ENCODE measurements at regions not wholly inside any gene's neighbourhood (a gene's known extent, or its start where the extent isn't known, plus 50 kb on each side); places are given as distances from the start of the nearest gene placed in this dataset.
"Not testable (repeated sequence)": the region's sequence is repeated elsewhere in the genome, so short reads cannot be mapped to it uniquely, and the experiment has no call there.

DNA sequence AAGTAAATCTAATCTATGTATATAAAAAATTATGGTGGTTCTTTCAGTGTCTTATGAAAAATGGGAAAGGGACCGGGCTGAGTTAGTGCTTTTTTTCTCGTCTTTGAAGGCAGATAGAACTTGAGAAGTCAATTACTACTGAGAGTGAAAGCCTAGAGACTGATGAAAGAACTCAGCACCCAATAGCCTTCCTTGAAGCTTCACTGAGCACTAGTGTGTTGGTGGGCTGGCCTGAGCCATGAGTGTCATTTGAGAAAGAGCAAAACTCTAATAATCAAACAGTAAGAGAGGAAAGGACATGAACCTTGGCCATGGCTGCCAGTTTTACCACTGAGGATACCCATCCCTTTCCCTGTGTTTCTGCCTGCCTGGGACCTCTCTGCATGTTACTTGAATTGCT is 428.3 kb upstream of the RASGRP1 start:
- no peak for DNase-seq

DNA sequence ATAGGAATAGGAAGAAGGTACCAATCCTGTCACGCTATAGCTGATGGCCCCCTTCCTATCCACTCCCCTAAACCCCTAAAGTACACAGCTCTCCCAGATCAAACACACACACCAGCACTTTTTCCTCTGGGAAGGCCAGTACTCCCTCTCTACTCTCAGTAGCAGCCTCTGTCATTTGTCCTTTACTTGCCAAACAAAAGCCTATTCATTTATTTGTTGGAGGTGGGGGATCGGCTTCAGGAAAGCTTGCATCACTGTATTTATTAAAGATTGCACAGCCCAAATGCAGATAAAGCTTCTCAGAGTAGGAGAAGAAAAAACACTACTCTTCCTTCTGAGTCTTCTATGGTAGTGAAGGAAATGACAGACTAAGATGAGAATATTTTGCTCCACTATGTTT is 429.7 kb upstream of the RASGRP1 start:
- DNase-seq: no peak

DNA sequence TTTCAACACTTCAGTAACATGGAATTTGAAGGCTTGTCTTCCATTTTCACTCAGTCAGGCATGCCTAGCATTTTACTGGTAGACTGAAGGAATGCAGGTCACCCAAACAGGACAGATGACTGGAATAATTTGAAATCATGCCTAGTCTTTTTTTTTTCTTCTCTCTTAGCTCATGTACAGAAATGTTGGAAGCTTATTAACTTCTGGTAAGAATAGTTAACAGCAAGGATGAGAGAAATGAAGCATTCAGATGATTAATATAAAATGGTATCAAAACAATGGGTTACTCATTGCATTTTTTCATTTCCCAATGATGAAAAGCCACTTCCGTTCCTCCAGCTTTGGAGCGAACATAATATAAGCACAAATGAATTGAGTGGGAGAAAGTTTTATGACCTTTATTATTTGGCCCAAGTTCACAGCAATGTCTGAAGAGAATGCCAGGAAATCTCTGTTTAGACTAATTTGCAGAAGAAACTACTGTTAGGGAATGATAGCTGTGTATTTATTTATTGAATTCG is 431.6 kb upstream of the RASGRP1 start:
- DNase-seq: no peak

DNA sequence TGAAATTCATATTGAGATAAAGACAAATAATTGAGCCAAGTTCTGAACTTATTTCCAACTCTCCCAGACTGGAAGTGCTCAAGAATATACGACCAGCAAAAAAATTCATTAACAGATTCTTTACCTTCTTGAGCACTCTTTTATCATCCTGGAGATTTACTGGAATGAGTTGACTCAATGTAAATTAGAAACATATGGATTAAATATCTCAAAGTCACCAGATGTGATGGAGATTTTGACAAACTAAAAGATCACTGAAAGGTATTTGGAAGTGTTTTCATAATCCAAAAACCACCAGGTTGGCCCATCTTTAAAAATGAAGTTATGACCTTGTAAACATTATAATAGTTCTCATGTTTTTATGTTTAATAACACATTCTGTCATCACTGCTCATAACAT is 433.2 kb upstream of the RASGRP1 start:
- no peak for DNase-seq

DNA sequence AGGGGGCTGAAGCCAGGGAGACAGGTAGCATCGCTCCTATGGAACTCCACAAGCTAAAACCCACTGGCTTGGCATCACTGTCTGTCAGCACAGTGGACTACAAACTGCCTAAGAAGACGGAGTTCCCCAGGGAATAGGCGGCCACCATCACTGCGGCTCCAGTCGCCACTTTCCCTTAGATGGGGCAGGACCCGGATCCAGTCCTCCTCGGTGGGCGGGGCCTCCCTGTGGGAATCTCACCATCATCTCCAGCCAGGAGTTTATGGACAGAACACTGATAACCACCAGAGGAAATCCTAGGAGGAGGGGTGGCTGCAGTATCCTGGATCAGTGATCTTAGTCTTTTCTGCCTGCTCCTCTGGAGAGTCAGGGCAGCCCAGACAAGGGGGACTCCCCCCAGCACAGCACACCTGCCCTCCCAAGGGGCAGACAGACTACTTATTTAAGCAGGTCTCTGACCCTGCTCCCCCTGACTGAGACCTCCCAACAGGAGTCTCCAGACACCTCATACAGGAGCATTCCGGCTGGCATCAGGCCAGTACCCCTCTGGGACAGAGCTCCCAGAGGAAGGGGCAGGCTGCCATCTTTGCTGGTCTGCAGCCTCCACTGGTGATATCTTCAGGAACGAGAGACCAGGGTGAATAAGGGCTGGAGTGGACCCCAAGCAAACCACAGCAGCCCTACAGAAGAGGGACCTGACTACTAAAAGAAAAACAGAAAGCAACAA is 435.6 kb upstream of the RASGRP1 start:
- no peak for DNase-seq

DNA sequence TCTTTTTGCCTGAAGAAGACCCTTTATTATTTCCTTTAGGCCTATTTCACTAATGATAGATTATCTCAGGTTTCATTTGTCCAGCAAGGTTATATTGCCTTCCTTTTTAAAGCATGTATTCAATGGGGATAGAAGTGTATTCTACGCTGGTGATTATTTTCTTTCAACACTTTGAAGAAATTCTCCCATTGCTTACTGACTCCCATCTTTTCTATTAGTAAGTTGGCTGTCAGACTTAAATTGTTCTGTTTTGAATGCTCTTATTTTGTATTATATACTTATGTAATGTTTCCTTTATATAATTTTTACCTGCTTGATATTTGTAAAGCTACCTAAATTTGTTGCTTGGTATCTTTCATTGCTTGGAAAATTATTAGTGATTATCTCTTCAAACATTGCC is 445.1 kb upstream of the RASGRP1 start:
- DNase-seq: no peak

DNA sequence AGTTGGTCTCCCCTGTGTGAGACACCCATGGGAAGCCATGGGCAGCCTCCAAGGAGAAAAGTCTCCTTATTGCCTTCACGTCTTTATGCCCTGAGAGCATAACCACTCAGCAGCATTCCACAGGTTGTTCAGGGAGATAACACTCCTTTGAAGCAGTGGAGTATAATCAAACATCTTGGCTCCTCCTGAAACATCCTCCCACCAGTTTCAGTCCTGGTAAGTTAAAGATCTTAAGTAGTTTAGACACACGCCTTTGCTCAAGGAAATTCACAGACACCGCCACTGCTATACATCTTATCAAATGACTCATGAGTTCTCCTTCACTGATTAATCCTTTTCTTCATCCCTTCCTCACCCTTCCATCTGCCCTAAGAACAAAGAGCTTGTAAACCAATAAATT is 446.5 kb upstream of the RASGRP1 start:
- DNase-seq: not testable (repeated sequence)

DNA sequence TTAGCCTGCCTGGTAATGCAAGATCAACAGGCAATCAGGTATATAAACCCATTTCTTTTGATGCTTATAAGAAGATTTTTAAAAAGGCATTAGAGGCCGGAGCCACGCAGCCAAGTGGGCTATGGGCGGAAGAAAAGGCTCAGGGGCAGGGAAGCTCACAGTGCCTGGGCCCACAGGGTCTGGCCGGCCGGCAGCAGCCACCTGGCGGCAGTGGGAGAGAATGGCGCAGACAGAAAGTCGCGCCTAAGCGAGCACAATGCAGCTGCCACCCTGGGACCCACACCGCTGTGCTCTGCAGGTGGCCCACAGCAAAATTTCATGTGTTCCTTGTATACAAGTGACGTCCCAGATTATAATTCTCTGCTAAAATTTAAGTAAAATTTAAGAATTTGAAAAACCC is 448.6 kb upstream of the RASGRP1 start:
- no peak for DNase-seq

DNA sequence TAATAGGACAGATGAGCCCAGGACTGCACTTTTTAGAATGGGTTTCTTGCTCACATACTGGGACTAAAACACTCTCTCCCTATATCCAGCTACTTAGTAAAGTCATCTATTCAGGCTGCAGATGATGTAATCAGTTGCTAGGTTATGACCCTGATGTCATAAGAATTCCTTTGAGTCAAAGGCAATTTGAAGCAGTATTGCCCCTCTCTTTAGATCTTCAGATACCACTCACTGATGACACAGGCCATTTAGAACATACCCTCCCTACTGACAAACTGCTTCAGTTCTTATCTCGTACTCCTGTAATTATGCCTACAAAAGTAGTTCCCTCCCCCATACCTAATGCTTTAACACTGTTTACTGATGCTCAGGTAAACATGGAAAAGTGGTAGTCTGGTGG is 450.1 kb upstream of the RASGRP1 start:
- no peak for DNase-seq

DNA sequence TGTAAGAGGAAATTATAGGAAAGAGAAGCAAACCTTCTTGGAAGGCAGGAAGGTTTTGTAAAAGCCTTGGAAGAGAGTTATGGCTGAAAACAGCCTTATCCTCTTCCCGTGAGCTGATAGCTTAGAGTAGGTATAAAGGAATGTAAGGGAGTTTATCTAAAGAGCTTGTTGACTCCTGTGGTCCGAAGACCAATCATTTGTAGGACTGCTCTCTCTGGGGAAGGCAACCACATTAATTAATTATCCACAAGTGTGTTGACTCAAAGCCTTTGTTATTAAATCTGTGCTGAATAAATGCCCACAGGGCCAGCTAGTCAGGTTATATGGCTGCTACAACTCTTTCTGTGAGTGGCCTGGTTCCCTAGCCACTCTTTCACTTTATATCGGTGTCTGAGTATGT is 452.1 kb upstream of the RASGRP1 start:
- DNase-seq: no peak

DNA sequence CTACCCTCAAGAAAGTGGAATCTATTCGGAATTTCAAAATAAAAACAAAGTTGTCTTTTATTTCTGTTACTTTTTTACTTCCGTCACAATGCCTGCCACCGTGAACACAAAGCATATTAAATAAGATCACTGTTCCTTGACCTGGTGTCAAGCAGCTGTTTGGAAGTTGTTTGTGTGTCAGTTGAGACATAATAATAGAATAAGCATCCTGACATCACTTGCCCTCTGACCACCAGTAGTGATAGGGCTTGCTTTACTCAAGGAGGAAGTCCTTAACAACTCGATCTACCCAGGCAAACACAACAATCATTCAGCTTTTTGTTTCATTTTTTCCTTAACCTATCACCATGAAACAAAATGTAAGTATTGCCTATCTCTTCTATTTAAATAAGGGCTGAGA is 454.4 kb upstream of the RASGRP1 start:
- no peak for DNase-seq

DNA sequence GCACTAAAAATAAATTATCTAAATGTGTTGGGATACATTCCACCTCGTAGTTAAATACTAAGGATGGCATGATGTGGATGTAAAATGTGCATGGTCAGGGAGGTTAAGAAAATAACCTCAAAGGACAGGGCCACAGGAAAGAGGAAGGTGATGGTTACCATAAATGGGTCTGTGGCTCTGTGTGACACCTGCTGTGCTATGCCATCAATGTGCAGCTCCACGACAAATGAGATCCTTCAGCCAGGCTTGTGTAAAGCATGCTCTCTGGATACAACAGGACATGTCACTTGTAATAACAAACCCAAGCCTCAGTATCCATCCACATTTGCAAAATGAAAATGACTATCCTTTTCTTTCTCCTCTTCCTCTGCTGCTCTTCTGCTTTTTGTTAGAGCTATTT is 456.7 kb upstream of the RASGRP1 start:
- DNase-seq: no peak

DNA sequence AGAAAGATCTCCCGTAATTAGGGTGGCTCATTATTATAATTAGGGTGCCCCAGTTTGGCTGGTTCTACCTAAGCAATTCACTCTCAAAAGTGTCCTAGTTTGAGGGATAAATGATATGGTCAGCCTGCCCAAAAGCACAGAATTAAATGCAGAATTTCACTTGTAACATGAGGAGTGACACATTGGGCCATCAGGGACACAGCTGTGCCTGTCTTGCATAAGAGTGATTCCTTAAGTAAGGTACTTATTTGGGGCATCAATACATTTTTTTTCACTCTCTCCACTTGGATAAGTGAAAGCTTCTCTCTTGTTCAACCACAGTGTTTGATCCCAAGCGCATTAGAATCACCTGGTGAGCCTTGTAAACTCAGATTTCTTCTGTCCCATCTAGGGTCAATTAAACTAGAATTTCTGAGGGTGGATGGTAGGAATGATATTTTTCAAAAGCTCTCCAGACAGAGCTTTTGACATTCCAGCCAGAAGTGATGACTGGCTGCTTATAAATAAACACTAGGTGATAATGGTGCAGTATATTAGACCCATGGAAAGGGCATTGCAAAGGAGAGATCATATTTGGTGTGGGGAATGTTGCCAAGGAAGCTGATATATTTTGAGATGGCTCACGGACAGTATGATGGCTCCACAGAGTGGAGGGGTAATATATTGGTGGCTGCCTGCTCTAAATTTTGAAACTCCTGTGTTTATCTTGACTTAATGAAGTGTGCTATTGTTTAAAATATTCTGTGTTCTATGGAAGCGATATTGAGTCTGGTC is 458.1 kb upstream of the RASGRP1 start:
- DNase-seq: no peak

DNA sequence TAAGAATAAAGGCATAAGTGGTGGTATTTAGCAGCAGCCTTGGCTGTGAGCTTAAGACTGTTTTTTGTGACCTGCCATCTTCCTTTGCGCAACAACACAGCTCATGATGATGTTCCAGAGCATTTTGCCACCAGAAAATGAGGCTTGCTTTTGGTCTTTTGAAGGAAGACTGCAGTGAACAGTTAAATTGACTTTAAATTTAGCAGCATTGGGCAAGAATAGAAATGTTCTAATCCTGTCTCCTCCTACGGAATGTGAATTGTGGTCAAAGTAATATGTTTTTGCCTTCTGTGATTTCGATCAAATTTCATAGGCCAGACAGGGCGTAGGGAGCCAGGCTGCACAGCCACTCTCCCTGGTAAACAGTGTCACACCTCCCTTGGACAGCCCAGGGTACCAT is 460.7 kb upstream of the RASGRP1 start:
- no peak for DNase-seq

DNA sequence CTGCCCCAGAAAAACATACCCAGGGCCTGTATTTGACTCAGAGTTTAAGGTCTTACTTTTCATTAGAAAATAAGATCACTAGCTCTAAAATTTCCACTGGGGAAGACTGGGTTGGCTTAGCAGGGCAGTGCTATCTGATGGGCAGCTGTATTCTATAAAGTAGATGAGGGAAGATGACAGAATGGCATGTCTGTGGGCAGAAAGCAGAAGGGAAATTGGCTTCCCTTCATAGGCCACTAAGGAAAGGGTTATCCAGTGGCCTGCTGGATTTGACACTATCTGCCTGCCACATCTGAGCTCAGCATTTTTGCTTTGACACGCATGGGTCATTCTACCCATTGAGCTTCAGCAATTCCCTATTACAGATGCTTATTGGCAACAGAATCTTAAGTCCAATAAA is 461.3 kb upstream of the RASGRP1 start:
- no peak for DNase-seq

DNA sequence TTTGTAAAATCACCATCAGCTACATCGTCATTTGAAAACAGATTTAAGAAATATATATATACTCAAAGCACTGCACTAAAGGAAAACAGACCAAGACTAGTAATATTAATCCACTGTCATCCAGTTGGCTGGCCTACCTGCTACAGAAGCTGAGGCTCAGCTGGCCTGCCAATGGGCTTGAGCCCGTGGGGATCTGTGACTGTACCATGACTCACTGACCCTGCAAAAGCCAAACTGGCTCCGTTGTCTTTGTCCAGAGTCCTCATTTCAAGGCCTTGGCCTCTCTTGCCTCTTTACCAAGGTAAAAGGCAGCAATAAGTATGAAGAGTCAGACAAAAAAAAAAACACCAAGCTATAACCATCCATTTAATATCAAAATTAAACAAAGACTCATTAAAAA is 463.5 kb upstream of the RASGRP1 start:
- DNase-seq: no peak

DNA sequence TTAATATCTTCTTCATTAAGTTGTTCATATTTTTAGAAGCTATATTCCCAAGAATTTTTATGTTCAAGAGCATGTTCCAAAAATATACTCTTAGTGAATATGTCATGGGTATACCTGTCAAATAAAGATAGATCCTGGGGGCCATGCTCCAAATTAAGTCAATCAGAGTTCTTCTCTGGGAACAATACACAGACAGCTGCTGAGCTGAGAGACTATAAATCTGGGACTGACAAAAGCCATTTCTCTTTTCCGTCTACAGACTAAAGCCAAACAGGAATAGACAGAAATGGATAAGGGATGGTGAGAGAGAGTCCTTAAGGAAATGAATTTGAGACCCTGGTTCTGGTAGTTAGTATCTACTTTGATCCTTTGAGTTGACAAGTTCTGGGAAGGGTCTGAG is 465.1 kb upstream of the RASGRP1 start:
- DNase-seq: no peak

DNA sequence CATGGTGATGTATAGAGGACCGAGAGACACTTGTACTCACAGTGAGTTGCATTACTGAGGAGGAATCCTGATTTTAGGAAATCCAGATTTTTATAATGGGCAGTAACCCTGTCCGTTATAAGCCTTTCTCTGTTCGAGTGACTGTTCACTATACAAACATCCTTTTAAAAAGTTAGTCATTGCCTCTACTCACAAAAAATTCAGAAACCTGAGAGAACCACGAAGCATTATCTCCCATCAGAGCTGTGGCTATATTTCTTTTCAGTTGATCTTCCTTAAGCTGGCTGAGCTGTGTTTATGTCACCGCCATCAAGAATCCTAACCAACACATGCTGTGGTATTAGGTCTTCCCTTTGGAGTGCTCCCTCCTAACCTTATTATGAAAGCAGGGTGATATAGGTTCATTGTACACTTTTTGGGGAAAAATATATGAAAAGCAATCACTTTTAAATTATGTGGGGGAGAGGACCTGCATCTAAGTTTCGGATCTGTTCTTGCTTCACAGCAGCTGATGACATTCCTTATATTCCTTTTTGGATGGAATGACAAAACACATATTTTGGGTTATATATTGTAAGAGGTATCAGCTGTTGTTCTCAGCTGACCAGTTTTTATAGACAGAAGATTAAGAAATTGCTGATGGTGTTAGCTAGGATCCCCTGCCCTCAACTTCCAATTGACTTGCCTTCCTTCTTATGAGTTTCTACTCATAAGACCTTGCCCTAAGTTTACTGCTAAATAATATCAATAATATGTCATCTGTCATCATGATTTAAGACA is 465.9 kb upstream of the RASGRP1 start:
- DNase-seq: no peak

DNA sequence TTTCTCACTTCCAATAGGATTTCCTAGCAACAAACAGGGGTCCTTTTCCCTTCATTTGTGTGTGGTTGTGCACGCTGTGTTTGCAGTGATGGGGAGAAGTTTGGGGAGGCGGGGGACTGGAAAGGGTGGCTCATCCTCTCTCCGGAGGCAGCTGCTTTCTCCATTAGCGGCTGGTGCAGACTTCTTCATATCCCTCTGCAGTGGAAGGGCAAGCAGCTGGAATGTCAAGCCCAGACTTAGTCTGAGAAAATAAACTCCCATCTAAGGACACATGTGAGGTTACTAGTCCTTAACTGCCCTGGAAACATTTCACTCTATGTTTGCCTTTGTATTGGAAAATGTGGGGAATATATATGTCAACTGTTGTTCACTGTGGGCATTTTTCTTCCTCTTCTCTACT is 467.0 kb upstream of the RASGRP1 start:
- DNase-seq: no peak

DNA sequence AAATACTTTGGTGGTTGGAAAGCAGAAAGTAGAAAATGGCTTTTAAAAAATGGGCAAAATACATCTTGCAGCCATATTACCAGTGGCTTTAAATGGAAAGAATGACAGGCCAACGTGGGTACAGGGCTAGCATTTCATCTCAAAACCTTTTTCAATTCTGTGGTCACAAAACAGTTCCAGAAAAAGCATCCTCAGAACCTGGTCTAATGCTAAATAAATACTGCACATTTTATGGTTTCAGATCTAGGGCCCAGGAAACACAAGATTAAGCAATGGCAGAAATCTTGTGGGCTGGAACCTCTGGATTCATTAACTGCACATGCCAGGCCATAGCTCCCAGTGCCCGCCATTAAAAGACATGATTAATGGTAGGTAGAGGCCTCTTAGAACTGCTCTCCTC is 470.2 kb upstream of the RASGRP1 start:
- DNase-seq: no peak

DNA sequence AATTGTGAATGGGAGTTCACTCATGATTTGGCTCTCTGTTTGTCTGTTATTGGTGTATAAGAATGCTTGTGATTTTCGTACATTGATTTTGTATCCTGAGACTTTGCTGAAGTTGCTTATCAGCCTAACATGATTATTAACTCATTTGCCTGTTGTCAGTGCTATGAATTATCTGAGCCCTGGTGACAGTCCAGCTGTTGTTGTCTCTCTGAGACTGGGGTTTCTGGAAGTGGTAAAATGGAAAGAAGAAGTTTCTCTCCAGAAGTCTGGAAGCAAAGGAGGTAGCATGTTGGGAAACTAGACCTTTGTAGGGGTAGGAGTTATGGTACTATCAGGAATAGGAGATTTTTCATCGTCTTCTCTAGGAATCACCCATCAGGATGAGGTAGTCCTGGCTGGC is 473.0 kb upstream of the RASGRP1 start:
- not testable (repeated sequence) for DNase-seq

DNA sequence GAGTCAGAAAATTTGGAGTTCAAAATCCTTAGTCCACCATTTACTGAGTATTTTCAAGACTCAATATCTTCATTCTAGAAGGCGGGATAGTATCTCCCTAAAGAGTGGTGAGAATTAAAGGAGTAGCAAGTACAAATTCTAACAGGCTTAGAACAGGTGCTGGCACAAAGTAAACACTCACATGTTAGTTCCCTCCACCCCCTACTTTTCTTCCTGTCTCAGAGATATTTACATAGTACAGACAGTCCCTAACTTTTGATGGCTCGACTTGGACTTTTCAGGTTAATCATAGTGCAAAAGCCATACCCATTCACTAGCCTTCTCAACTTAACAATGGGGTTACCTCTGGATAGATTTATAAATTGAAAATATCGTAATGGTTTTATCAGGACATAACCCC is 476.2 kb upstream of the RASGRP1 start:
- DNase-seq: no peak

DNA sequence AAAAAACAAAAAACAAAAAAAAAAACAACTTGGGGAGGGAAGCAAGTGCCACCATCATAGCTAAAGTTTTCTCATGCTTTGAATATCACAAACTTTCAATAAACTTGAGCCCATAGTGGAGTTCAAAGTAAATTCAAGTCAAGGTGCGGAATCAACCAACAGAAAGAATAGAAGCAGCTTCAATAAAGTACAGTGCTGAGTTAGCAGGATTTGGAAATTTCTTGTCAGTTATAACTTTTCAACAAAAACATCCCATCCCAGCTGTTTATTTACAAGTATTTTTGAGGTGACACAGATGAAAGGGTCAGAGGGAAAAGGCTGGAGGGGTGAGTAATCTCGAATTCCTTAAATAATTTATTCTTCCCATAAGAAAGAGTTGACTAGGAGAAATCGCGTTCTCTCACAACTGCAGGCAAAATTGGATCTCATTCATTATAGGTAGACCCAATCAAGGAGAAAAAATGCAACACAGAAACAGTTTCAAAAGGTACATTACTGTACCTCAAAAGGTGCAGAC is 477.4 kb upstream of the RASGRP1 start:
- no peak for DNase-seq

Measured in activated CD8-positive, alpha-beta memory T cell treated with anti-CD3 and anti-CD28 coated beads, Interleukin-2, amount 50 U/mL, for 48 hours (primary cell).